ENCODE measurements at regions not wholly inside any gene's neighbourhood (a gene's known extent, or its start where the extent isn't known, plus 50 kb on each side); places are given as distances from the start of the nearest gene placed in this dataset.

DNA sequence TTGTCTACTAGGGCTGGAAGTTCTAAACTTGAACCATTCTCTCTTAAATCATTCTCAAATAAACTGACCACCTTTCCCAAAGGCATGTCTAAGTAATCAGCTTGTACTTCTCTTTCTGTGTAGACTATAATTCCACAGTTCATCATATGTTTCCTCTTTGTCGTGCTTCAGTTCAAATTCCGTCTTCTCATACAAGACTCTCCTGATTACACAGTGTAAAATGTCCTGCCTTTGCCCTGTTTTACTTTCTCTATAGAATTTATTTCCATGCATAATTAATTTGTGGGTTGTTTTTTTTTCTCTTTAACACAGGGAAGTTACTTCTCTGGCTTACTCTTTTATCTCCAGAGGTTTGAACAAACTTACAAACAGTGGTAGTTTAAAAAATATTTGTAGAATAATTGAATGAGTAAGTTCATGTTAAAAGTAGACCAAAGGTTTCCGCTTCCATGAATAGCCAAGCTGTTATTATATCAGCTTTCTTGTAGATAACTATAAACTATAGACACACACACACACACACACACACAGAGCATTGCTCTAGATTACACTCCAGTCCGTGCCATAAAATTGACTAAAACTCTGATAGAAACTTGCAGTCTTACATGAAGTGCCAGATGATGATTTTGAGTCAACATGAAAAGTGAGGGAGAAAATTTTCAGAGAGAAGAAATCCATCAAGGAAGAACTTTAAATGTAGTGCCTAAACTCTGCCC lies 119.0 kb downstream of the SUCNR1 start:
- H3K79me2 ChIP-seq (ENCODE audit: control insufficient read depth, insufficient read depth, low read length, unreplicated experiment): no peaks in the 10 kb centered on the region
- no peak overlapping the region for H3K27ac ChIP-seq (ENCODE audit: low read depth, low read length)
- no peak overlapping the region for H3K4me3 ChIP-seq (ENCODE audit: low read depth, low read length)
- no peaks in the 10 kb centered on the region for H3K4me1 ChIP-seq (ENCODE audit: control insufficient read depth, insufficient read depth, low read length, unreplicated experiment)
- no peaks in the 10 kb centered on the region for H3K36me3 ChIP-seq (ENCODE audit: insufficient read depth, low read length)
- no peaks in the 10 kb centered on the region for H3K27me3 ChIP-seq (ENCODE audit: insufficient read depth, low read length)
- H2AFZ ChIP-seq (ENCODE audit: low read length, unreplicated experiment): no peak overlapping the region

DNA sequence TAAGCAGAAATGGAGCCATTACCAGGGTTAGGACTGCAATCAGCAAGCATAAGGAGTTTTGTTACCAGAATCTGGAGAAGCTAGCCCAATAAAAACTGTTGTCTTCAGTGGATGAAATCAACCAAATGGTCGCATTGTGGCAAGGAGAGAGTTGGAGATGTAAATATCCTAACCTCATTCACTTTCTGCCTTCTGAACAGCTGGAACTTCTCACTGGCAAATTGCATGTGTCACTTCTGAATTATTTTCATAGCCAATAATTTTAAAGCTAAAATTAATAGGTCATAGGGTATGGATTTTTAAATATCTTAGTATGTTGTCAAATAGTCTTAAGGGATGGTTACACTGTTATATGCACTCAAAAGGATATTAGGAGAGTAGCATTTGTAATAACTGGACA lies 121.6 kb downstream of the SUCNR1 start:
- no peak overlapping the region for H2AFZ ChIP-seq (ENCODE audit: low read length, unreplicated experiment)
- no peaks in the 10 kb centered on the region for H3K27me3 ChIP-seq (ENCODE audit: insufficient read depth, low read length)
- no peak overlapping the region for H3K27ac ChIP-seq (ENCODE audit: low read depth, low read length)
- no peak overlapping the region for H3K4me3 ChIP-seq (ENCODE audit: low read depth, low read length)
- H3K36me3 ChIP-seq (ENCODE audit: insufficient read depth, low read length): no peaks in the 10 kb centered on the region
- no peaks in the 10 kb centered on the region for H3K79me2 ChIP-seq (ENCODE audit: control insufficient read depth, insufficient read depth, low read length, unreplicated experiment)
- no peaks in the 10 kb centered on the region for H3K4me1 ChIP-seq (ENCODE audit: control insufficient read depth, insufficient read depth, low read length, unreplicated experiment)

DNA sequence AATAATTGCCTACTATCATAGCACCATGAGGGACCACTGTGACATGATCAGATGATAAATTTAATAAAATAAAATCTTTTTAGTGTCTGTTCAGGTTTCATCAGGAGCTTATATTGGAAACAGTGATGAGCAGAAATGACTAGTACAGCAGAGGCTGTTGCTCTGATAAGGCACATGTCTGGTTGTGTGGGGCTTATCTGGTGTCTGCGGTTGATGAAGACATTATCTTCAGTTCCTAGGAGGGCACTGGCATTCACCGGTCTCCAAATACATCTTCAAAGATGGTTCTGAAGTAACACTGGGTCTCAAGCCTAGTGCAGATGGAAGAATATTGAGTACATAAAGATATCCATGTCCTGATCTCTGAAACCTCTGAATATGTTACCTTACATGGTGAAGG lies 125.3 kb downstream of the SUCNR1 start:
- no peak overlapping the region for H3K27ac ChIP-seq (ENCODE audit: low read depth, low read length)
- no peak overlapping the region for H2AFZ ChIP-seq (ENCODE audit: low read length, unreplicated experiment)
- no peaks in the 10 kb centered on the region for H3K36me3 ChIP-seq (ENCODE audit: insufficient read depth, low read length)
- no peaks in the 10 kb centered on the region for H3K79me2 ChIP-seq (ENCODE audit: control insufficient read depth, insufficient read depth, low read length, unreplicated experiment)
- H3K4me1 ChIP-seq (ENCODE audit: control insufficient read depth, insufficient read depth, low read length, unreplicated experiment): no peaks in the 10 kb centered on the region
- no peak overlapping the region for H3K4me3 ChIP-seq (ENCODE audit: low read depth, low read length)
- no peaks in the 10 kb centered on the region for H3K27me3 ChIP-seq (ENCODE audit: insufficient read depth, low read length)

DNA sequence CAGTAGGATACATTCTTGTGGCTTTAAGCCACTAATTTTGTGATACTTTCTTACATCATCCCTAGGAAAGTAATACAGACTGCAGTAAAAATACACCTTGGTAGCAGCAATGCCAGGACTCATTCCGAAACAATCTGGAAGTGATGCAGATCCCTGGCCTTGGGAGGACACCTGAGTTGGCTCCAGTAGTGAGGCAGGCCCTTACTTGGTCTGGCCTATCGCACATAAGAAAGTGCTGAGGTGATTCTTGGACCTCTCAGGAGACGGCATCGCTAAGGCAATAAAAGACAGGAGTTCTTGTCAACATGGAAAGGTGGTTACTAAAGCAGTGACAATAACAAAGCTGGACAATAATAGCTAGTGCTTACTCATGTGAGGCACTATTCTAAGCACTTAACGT lies 126.5 kb downstream of the SUCNR1 start:
- H3K79me2 ChIP-seq (ENCODE audit: control insufficient read depth, insufficient read depth, low read length, unreplicated experiment): no peaks in the 10 kb centered on the region
- H3K27me3 ChIP-seq (ENCODE audit: insufficient read depth, low read length): no peaks in the 10 kb centered on the region
- no peaks in the 10 kb centered on the region for H3K36me3 ChIP-seq (ENCODE audit: insufficient read depth, low read length)
- H2AFZ ChIP-seq (ENCODE audit: low read length, unreplicated experiment): no peak overlapping the region
- no peaks in the 10 kb centered on the region for H3K4me1 ChIP-seq (ENCODE audit: control insufficient read depth, insufficient read depth, low read length, unreplicated experiment)
- H3K4me3 ChIP-seq (ENCODE audit: low read depth, low read length): no peak overlapping the region
- H3K27ac ChIP-seq (ENCODE audit: low read depth, low read length): no peak overlapping the region

DNA sequence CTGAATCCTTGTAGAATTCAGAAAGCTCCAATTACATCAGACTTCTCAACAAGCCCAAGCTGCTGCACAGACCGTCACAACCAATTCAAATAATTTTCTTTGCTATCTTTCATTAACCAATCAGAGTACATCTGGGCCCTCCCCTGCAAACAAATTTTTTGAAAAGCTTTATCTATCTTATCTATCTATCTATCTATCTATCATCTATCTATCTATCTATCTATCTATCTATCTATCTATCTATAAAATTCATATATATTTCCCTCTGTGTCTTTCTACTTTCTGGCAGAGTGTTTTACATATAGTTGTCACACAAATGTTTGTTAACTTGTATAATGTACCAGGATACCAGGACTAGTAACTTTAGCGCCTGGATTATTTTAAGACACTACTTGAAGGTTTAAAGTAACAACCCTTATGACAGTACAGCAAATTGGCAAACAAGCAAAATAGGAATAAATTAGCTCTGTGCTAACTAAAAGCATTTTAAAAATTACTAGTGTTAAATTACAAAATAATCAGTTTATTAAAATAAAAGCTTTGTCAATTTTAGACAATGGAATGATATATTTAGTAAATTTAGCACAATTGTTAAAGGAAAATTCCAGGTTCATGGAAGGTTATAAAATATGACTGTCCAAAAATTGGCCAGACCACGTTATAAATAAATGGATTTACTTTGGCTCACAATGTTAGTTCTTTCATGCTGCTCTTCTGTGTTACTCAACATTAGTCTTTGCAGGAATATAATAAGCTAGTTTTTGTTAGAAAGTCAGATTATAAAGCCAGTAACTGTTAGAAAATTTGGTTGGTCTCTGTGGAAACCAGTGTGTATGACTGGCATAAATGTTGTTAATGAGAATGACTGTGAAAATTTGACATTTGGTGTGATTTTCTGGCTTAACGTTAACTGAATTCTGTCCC lies 138.6 kb downstream of the SUCNR1 start:
- no peak overlapping the region for H2AFZ ChIP-seq (ENCODE audit: low read length, unreplicated experiment)
- no peaks in the 10 kb centered on the region for H3K27me3 ChIP-seq (ENCODE audit: insufficient read depth, low read length)
- no peaks in the 10 kb centered on the region for H3K36me3 ChIP-seq (ENCODE audit: insufficient read depth, low read length)
- H3K4me1 ChIP-seq (ENCODE audit: control insufficient read depth, insufficient read depth, low read length, unreplicated experiment): no peaks in the 10 kb centered on the region
- no peak overlapping the region for H3K27ac ChIP-seq (ENCODE audit: low read depth, low read length)
- H3K4me3 ChIP-seq (ENCODE audit: low read depth, low read length): no peak overlapping the region
- no peaks in the 10 kb centered on the region for H3K79me2 ChIP-seq (ENCODE audit: control insufficient read depth, insufficient read depth, low read length, unreplicated experiment)

DNA sequence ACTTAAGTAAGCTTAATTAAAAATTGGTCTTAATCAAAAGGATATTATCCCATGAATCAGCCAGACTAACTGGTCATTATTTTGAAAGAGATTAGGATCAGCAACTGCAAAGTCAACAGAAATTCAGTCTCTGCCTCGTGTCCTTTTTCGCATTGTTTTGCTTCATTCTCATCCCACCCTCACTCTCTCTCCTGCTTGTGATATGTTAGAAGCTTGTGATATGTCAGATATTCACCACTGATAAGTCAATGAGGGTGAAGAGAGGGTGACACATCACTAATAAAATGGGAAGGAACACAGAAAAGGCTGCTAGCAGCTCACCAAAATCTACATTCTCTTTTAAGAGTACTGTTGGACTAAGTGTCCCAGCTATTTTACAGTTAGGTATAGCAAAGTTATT lies 146.1 kb downstream of the SUCNR1 start:
- H3K27me3 ChIP-seq (ENCODE audit: insufficient read depth, low read length): no peaks in the 10 kb centered on the region
- peaks cover 16% of the 10 kb centered on the region for H3K4me1 ChIP-seq (ENCODE audit: control insufficient read depth, insufficient read depth, low read length, unreplicated experiment)
- no peaks in the 10 kb centered on the region for H3K79me2 ChIP-seq (ENCODE audit: control insufficient read depth, insufficient read depth, low read length, unreplicated experiment)
- no peak overlapping the region for H3K4me3 ChIP-seq (ENCODE audit: low read depth, low read length)
- H3K27ac ChIP-seq (ENCODE audit: low read depth, low read length): no peak overlapping the region
- H3K36me3 ChIP-seq (ENCODE audit: insufficient read depth, low read length): no peaks in the 10 kb centered on the region
- peak overlapping the region; percentile 2 for H2AFZ ChIP-seq (ENCODE audit: low read length, unreplicated experiment)

DNA sequence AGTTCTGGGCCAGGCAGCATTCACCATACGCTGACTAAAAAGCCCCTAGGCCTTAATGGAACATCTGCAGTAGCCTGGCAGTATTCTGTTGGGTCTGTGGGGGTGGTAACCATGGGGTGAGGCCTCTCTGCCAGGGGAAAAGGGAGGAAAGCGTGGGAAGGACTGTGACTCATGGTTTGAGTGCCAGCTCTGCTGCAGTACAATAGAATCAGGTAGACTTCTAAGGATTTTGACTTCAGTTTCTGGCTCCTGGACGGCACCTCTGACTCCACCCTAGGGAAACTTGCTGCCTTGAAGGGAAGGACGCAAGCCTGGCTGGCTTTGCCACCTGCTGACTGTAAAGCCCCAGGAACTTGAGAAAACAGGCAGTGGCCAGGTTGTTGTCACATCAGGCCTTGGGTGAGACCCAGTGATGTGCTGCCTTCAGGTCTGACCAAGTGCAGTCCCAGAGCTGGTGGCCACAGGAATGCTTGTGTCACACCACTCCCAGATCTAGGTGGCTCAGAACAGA lies 148.6 kb downstream of the SUCNR1 start:
- no peaks in the 10 kb centered on the region for H3K27me3 ChIP-seq (ENCODE audit: insufficient read depth, low read length)
- H3K4me3 ChIP-seq (ENCODE audit: low read depth, low read length): no peak overlapping the region
- peaks cover 32% of the 10 kb centered on the region for H3K4me1 ChIP-seq (ENCODE audit: control insufficient read depth, insufficient read depth, low read length, unreplicated experiment)
- H3K27ac ChIP-seq (ENCODE audit: low read depth, low read length): peak overlapping the region; percentile 55
- no peaks in the 10 kb centered on the region for H3K36me3 ChIP-seq (ENCODE audit: insufficient read depth, low read length)
- peak overlapping the region; percentile 74 for H2AFZ ChIP-seq (ENCODE audit: low read length, unreplicated experiment)
- no peaks in the 10 kb centered on the region for H3K79me2 ChIP-seq (ENCODE audit: control insufficient read depth, insufficient read depth, low read length, unreplicated experiment)

DNA sequence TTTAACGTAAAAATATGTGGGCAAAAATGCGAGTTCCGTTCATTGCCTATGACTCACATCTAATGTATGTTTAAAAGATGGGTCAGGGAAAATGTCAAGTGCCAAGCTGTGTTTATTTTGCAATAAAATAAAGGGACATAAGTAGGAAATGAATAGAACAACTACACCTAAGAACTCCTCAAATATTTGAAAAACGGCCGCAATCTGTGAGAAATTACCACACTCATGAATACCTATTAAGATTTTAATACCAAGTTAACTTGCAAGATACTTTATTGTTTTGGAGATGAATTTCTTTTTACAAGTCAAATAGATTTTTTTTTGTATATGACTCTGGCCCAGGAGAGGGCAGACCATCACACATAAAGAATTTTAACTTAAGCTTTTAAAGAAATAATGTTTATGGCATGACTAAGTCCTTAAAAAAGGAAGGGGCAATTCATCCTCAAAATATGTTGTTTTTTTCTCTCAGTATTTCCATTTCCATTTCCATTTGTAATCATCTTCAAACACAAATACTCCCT lies 152.7 kb downstream of the SUCNR1 start:
- Histone ChIP-seq H3K27ac (ENCODE audit: low read depth, low read length) (peak overlapping the region; percentile 99), H3K79me2 (ENCODE audit: control insufficient read depth, insufficient read depth, low read length, unreplicated experiment) (no peaks in the 10 kb centered on the region), H3K27me3 (ENCODE audit: insufficient read depth, low read length) (no peaks in the 10 kb centered on the region), H3K4me3 (ENCODE audit: low read depth, low read length) (peak overlapping the region; percentile 41), H3K36me3 (ENCODE audit: insufficient read depth, low read length) (no peaks in the 10 kb centered on the region; the same call in 1 of the 2 replicates), H2AFZ (ENCODE audit: low read length, unreplicated experiment) (peak overlapping the region; percentile 37), H3K4me1 (ENCODE audit: control insufficient read depth, insufficient read depth, low read length, unreplicated experiment) (peaks cover 39% of the 10 kb centered on the region)

DNA sequence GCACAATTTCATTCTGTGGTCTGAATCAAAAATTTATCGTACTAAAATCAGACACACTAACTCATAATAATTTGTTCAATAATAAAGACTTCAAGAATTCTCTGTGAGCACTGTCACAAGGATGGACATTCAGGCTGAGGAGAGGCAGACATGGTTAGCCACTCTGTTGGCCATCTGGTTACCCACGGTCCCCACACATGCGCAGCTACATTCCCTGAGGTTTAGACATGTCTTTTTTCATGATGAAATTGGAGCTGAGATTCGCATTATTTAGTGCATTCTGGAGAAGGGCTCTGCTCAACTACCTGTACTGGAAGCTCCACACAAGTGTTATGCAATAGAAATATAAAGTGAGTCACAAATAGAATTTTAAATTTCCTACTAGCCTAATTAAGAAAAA lies 156.9 kb downstream of the SUCNR1 start:
- no peaks in the 10 kb centered on the region for H3K79me2 ChIP-seq (ENCODE audit: control insufficient read depth, insufficient read depth, low read length, unreplicated experiment)
- no peak overlapping the region for H3K27ac ChIP-seq (ENCODE audit: low read depth, low read length)
- peaks cover 15% of the 10 kb centered on the region for H3K4me1 ChIP-seq (ENCODE audit: control insufficient read depth, insufficient read depth, low read length, unreplicated experiment)
- H3K27me3 ChIP-seq (ENCODE audit: insufficient read depth, low read length): no peaks in the 10 kb centered on the region
- no peak overlapping the region for H3K4me3 ChIP-seq (ENCODE audit: low read depth, low read length)
- no peak overlapping the region for H2AFZ ChIP-seq (ENCODE audit: low read length, unreplicated experiment)
- H3K36me3 ChIP-seq (ENCODE audit: insufficient read depth, low read length): no peaks in the 10 kb centered on the region; the same call in 1 of the 2 replicates

DNA sequence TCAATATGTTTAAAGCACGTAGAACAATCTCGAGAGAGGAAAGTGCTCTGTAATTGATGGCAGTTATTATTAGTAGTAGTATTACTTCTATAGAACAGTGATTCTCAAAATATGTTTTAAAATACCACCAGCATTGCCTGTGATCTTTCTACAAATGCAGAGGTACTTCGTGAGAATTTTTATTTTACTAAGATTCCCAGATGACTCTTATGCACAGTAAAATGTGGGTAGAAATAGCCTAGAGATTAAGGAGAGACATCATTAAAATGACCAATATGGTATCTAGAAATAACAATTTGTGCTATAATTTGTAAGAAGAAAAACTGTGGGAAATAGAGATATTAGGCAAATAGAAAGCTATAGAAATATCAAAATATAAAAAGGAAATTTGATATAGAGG lies 157.9 kb downstream of the SUCNR1 start:
- H2AFZ ChIP-seq (ENCODE audit: low read length, unreplicated experiment): no peak overlapping the region
- no peaks in the 10 kb centered on the region; the same call in 1 of the 2 replicates for H3K36me3 ChIP-seq (ENCODE audit: insufficient read depth, low read length)
- H3K4me1 ChIP-seq (ENCODE audit: control insufficient read depth, insufficient read depth, low read length, unreplicated experiment): peaks cover 13% of the 10 kb centered on the region
- no peak overlapping the region for H3K27ac ChIP-seq (ENCODE audit: low read depth, low read length)
- no peak overlapping the region for H3K4me3 ChIP-seq (ENCODE audit: low read depth, low read length)
- no peaks in the 10 kb centered on the region for H3K79me2 ChIP-seq (ENCODE audit: control insufficient read depth, insufficient read depth, low read length, unreplicated experiment)
- H3K27me3 ChIP-seq (ENCODE audit: insufficient read depth, low read length): no peaks in the 10 kb centered on the region

Measured in ACC112 (cell line).